Type B pancreatic cell (in vitro differentiated cells): ENCODE measurements at regions not wholly inside any gene's neighbourhood (a gene's known extent, or its start where the extent isn't known, plus 50 kb on each side); places are given as distances from the start of the nearest gene placed in this dataset.

ENCODE experiments used
- DNase-seq: peaks from one replicate; pipeline ENCODE4 v3.0.0; 2021; ENCODE audit warnings: mixed read lengths; ENCODE audit not compliant: unreplicated experiment; ENCODE audit errors: extremely low spot score
- H3K27ac Mint-ChIP-seq: 2 replicates; pipeline ENCODE4 v1.8.0; 2021; ENCODE audit warnings: mild to moderate bottlenecking, mixed read lengths
- H3K27me3 Mint-ChIP-seq: 2 replicates; pipeline ENCODE4 v1.8.0; 2021; ENCODE audit warnings: mixed read lengths
- H3K36me3 Mint-ChIP-seq: 2 replicates; pipeline ENCODE4 v1.8.0; 2021; ENCODE audit warnings: mixed read lengths
- H3K4me1 Mint-ChIP-seq: one replicate; pipeline ENCODE4 v1.8.0; 2021; ENCODE audit warnings: mixed read lengths; ENCODE audit not compliant: unreplicated experiment
- H3K4me3 Mint-ChIP-seq: 2 replicates; pipeline ENCODE4 v1.8.0; 2021; ENCODE audit warnings: mild to moderate bottlenecking, mixed read lengths
- H3K9me3 Mint-ChIP-seq: 2 replicates; pipeline ENCODE4 v1.8.0; 2021; ENCODE audit warnings: mixed read lengths
- TF ChIP-seq, protein P1 (sequence below): fragments of 200-600 bp; sonication (generic); conservative IDR thresholded peaks from 2 replicates; pipeline ENCODE4 v1.5.0; 2021; ENCODE audit warnings: antibody characterized with exemption, mild to moderate bottlenecking

DNA sequence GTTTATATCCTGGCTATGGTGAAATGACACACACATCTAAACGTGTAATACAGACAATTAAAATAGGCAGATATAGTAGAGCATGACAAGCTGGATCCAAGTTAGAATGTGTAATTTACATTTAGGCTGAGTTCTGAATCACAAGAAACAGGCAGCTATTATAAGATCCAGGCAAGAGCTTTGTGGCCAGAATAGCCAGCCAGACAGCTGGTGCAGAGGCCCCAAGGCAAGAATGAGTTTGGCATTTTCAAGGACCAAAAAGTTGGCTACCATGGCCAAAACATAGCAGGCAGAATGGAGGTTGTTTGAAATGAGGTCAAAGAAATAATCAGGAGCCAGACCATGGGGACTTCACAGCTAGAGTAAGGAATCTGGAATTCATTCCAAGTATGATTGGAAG is 281.7 kb downstream of the MTERF1 start:
- no peak for DNase-seq
- Mint-ChIP-seq H3K36me3 (no peaks in the 10 kb centered on the region), H3K27ac (no peak overlapping the region), H3K27me3 (no peaks in the 10 kb centered on the region), H3K4me3 (no peak overlapping the region), H3K4me1 (no peaks in the 10 kb centered on the region), H3K9me3 (no peaks in the 10 kb centered on the region)
- TF ChIP-seq, protein P1, sequence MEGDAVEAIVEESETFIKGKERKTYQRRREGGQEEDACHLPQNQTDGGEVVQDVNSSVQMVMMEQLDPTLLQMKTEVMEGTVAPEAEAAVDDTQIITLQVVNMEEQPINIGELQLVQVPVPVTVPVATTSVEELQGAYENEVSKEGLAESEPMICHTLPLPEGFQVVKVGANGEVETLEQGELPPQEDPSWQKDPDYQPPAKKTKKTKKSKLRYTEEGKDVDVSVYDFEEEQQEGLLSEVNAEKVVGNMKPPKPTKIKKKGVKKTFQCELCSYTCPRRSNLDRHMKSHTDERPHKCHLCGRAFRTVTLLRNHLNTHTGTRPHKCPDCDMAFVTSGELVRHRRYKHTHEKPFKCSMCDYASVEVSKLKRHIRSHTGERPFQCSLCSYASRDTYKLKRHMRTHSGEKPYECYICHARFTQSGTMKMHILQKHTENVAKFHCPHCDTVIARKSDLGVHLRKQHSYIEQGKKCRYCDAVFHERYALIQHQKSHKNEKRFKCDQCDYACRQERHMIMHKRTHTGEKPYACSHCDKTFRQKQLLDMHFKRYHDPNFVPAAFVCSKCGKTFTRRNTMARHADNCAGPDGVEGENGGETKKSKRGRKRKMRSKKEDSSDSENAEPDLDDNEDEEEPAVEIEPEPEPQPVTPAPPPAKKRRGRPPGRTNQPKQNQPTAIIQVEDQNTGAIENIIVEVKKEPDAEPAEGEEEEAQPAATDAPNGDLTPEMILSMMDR = no peak

DNA sequence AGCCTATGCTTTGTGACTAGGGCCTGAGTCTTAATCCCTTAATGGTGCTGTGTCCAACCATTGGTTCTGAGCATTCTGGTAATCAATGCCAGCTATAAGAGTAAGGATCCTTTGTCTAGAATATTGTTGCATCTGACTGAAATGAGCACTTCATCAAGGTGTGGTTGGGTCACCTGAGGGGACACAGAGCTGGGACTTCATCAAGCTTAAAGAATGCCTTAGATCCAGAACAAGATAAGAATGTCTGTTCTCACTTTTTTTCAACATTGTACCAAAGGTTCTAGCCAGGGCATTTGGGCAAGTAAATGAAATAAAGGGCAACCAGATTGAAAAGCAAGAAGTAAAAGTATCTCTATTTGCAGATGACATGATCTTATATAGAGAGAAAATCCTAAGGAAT is 280.4 kb downstream of the MTERF1 start:
- no peak overlapping the region for H3K27ac Mint-ChIP-seq
- no peaks in the 10 kb centered on the region for H3K9me3 Mint-ChIP-seq
- no peaks in the 10 kb centered on the region for H3K4me1 Mint-ChIP-seq
- no peaks in the 10 kb centered on the region for H3K27me3 Mint-ChIP-seq
- H3K4me3 Mint-ChIP-seq = no peak overlapping the region
- no peak for DNase-seq
- no peaks in the 10 kb centered on the region for H3K36me3 Mint-ChIP-seq
- TF ChIP-seq, protein P1 = no peak

DNA sequence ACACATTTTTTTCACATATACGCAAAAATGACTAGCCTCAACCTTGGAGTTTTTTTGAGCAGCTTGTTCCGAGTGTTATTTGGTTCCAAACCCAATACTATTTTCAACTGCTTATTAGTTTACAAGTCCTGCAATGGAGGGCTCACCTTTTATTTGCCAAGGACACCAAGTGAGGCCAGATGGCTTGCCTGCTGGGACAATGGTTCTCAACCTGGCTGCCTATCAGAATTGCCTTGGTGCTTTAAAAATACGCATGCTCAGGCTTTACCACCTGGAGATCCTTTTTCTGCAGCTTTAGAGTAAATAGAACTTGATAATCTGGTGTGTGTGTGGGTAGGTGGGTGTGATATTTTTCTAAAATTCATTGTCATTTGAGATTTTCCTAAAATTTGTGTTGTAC is 276.8 kb downstream of the MTERF1 start:
- H3K9me3 Mint-ChIP-seq = no peaks in the 10 kb centered on the region
- DNase-seq = no peak
- H3K27ac Mint-ChIP-seq = no peak overlapping the region
- H3K36me3 Mint-ChIP-seq = no peaks in the 10 kb centered on the region
- H3K4me1 Mint-ChIP-seq = no peaks in the 10 kb centered on the region
- no peaks in the 10 kb centered on the region for H3K27me3 Mint-ChIP-seq
- H3K4me3 Mint-ChIP-seq = no peak overlapping the region
- TF ChIP-seq, protein P1 = no peak

DNA sequence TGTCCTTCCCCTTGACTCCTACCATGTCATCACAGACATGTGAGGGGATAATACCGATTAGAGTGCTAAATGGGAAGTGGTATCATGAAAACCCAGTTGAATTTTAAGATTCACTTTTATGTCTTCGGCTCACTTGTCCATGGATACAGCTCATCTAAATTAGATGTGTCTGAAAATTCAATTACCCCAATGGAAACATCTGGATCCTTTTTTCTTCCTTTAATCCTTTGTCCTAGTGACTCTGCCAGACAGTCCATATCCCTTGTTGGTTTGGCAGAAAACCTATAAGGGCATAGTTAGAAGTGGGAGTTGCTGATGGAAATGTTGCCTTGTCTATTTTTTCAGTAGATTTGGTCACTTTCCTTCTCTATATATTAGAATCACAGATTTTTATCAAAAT is 271.9 kb downstream of the MTERF1 start:
- H3K4me1 Mint-ChIP-seq = no peaks in the 10 kb centered on the region
- no peak overlapping the region for H3K27ac Mint-ChIP-seq
- H3K9me3 Mint-ChIP-seq = no peaks in the 10 kb centered on the region
- H3K4me3 Mint-ChIP-seq = no peak overlapping the region
- no peak for DNase-seq
- H3K27me3 Mint-ChIP-seq = no peaks in the 10 kb centered on the region
- TF ChIP-seq, protein P1 = no peak
- H3K36me3 Mint-ChIP-seq = peaks cover 3% of the 10 kb centered on the region

DNA sequence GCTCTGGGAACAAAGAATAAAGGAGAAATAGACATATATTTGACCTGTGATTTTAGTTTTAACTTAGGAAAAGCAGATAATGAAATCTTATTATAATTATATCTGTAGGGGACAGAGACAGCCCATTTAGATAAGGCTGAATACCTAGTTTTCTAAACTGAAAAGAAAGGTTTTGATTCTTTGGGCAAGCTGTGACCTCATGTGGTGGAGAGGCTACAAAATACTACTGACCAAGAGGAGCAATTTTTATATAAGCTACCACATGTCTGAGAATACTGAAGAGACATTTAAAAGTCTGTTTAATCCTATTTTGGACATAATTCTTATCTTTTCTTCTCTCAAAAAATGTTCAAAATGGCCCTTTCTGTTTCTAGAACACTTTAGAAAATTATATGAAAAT is 271.0 kb downstream of the MTERF1 start:
- no peaks in the 10 kb centered on the region for H3K27me3 Mint-ChIP-seq
- TF ChIP-seq, protein P1 = no peak

DNA sequence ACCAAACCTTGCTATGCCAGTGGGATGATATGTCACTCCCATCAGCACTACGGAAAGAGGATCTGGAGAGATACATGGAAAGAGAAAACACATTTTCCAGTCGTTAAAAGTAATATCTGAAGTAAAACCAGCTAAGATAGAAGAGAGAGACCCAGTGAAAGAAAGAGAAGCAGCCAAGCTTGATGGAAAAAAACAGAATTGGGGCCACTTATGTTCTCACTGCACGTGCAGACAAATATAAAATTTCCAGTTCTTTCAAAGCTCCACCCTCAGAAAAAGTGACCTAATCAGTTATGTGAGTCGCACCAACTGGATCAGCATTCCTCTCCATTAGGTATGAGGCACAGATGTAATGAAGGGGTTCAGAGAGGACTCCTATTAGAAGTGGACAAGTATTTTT is 266.1 kb downstream of the MTERF1 start:
- H3K9me3 Mint-ChIP-seq = no peaks in the 10 kb centered on the region
- H3K27ac Mint-ChIP-seq = no peak overlapping the region
- H3K36me3 Mint-ChIP-seq = peaks cover 3% of the 10 kb centered on the region
- TF ChIP-seq, protein P1 = no peak
- no peaks in the 10 kb centered on the region for H3K27me3 Mint-ChIP-seq
- DNase-seq = no peak
- H3K4me3 Mint-ChIP-seq = no peak overlapping the region
- H3K4me1 Mint-ChIP-seq = peaks cover 8% of the 10 kb centered on the region

More for the DNA sequence above, 271.0 kb downstream of the MTERF1 start:
- no peak for DNase-seq
- H3K4me3 Mint-ChIP-seq = no peak overlapping the region
- H3K9me3 Mint-ChIP-seq = no peaks in the 10 kb centered on the region
- no peak overlapping the region for H3K27ac Mint-ChIP-seq
- peaks cover 3% of the 10 kb centered on the region for H3K36me3 Mint-ChIP-seq
- H3K4me1 Mint-ChIP-seq = no peaks in the 10 kb centered on the region
